LNCAP (cell line): ENCODE measurements at regions not wholly inside any gene's neighbourhood (a gene's known extent, or its start where the extent isn't known, plus 50 kb on each side); places are given as distances from the start of the nearest gene placed in this dataset.

ENCODE experiments used
- CTCF ChIP-seq: fragments of 450-650 bp; IDR thresholded peaks from 2 replicates; pipeline ENCODE4 v1.5.1; 2017; ENCODE audit warnings: mild to moderate bottlenecking

GRCh38 chr7:93048136-93048930 lies 69.4 kb downstream of the SAMD9 start:
- no peak for TF ChIP-seq CTCF

- TF ChIP-seq CTCF = no peak
These were observed 70.2 kb downstream of the SAMD9 start for GRCh38 chr7:93047514-93048099.

- TF ChIP-seq CTCF = no peak
These were observed 71.1 kb downstream of the SAMD9 start for GRCh38 chr7:93046641-93047040.

- no peak for TF ChIP-seq CTCF
These were observed 73.5 kb downstream of the SAMD9 start for GRCh38 chr7:93044147-93044810.

GRCh38 chr7:93043385-93043985 lies 74.3 kb downstream of the SAMD9 start:
- TF ChIP-seq CTCF = no peak

- no peak for TF ChIP-seq CTCF
These were observed 77.4 kb downstream of the SAMD9 start for GRCh38 chr7:93040355-93040754.

GRCh38 chr7:93039786-93040185 lies 78.0 kb downstream of the SAMD9 start:
- TF ChIP-seq CTCF = no peak
